IPS DF 4.7 (cell line): ENCODE measurements at regions not wholly inside any gene's neighbourhood (a gene's known extent, or its start where the extent isn't known, plus 50 kb on each side); places are given as distances from the start of the nearest gene placed in this dataset.

Source experiments
- DNase-seq: peaks from one replicate; pipeline ENCODE4 v3.0.0-alpha.2; 2013; ENCODE audit warnings: low spot score; ENCODE audit errors: extremely low read depth

GRCh38 chr4:24298911-24299310, 285.4 kb downstream of the DHX15 start:
- no peak for DNase-seq

GRCh38 chr4:24287096-24287495, 297.3 kb downstream of the DHX15 start:
- DNase-seq = no peak

GRCh38 chr4:24285759-24286158, 298.6 kb downstream of the DHX15 start:
- DNase-seq = no peak

GRCh38 chr4:24282446-24282845, 301.9 kb downstream of the DHX15 start:
- DNase-seq = no peak

- no peak for DNase-seq
These were observed 304.4 kb downstream of the DHX15 start for GRCh38 chr4:24279911-24280375.

- no peak for DNase-seq
These were observed 304.9 kb downstream of the DHX15 start for GRCh38 chr4:24279469-24279868.

- DNase-seq = no peak
These were observed 305.7 kb downstream of the DHX15 start for GRCh38 chr4:24278693-24279092.

- no peak for DNase-seq
These were observed 309.9 kb downstream of the DHX15 start for GRCh38 chr4:24274381-24274941.

- DNase-seq = no peak
These were observed 311.2 kb downstream of the DHX15 start for GRCh38 chr4:24273136-24273535.

- DNase-seq = no peak
These were observed 317.2 kb downstream of the DHX15 start for GRCh38 chr4:24266951-24267722.

GRCh38 chr4:24265989-24266388, 318.4 kb downstream of the DHX15 start:
- no peak for DNase-seq

GRCh38 chr4:24262616-24263015, 321.7 kb downstream of the DHX15 start:
- no peak for DNase-seq

- no peak for DNase-seq
These were observed 322.3 kb downstream of the DHX15 start for GRCh38 chr4:24262084-24262483.

- DNase-seq = no peak
These were observed 323.3 kb downstream of the DHX15 start for GRCh38 chr4:24260923-24261564.

GRCh38 chr4:24260133-24260715, 324.1 kb downstream of the DHX15 start:
- no peak for DNase-seq

GRCh38 chr4:24256547-24256946, 327.8 kb downstream of the DHX15 start:
- no peak for DNase-seq

GRCh38 chr4:24256066-24256465, 328.3 kb downstream of the DHX15 start:
- no peak for DNase-seq

- no peak for DNase-seq
These were observed 332.2 kb downstream of the DHX15 start for GRCh38 chr4:24252121-24252520.

- DNase-seq = no peak
These were observed 332.8 kb downstream of the DHX15 start for GRCh38 chr4:24251589-24251988.

GRCh38 chr4:24249972-24250371, 334.4 kb downstream of the DHX15 start:
- DNase-seq = no peak

GRCh38 chr4:24248674-24249630, 335.4 kb downstream of the DHX15 start:
- DNase-seq = no peak
